Epidermal melanocyte (primary cell): ENCODE measurements at regions not wholly inside any gene's neighbourhood (a gene's known extent, or its start where the extent isn't known, plus 50 kb on each side); places are given as distances from the start of the nearest gene placed in this dataset.

Source experiments
- DNase-seq: peaks from one replicate; pipeline ENCODE4 v3.0.0; 2011; ENCODE audit warnings: low spot score; ENCODE audit not compliant: insufficient read length

DNA sequence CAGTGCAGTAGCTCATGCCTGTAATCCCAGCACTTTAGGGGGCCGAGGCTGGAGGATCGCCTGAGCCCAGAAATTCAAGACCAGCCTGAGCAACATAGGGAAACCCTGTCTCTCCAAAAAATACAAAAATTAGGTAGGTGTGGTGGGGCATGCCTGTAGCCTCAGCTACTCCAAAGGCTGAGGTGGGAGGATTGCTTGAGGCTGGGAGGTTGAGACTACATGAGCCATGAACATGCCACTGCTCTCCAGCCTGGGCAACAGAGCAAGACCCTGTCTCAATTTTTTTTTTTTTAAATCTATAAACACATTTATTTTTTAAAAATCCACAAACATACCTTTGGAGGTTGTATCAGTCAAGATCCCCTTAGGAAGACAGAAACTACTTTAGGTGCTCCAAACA lies 326.3 kb downstream of the EPHA4 start:
- no peak for DNase-seq

DNA sequence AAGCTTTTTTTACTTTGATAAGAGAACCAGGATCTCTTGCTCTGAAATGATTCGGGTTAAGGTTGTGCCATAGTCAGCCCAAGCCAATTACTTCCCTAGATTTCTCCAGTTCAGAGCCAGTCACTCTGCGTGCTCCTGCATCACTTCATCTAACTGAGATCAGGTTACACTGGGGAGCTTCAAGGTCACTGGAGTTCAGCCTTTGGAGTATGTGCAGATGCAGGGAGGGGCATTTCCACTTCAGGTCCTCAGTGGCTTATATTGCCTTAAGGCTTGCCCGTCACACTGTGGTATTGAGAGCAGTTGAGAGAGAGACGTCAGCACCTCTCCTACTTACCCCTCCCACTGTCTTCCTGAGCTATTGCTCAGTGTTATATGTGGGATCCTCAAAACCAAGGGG lies 317.8 kb downstream of the EPHA4 start:
- no peak for DNase-seq

GRCh38 chr2:221255862-221256261 lies 316.2 kb downstream of the EPHA4 start:
- no peak for DNase-seq

DNA sequence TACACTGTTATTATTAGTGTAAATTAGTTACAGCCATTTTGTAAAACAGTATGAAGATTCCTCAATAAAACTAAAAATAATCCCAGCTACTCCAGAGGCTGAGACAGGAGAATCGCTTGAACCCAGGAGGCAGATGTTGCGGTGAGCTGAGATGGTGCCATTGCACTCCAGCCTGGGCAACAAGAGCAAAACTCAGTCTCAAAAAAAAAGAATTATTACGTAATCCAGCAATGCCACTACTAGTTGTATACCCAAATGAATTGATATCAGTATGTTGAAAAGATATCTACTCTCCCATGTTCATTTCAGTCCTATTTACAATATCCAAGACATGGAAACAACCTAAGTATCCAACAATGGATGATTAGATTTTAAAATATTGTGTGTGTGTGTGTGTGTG lies 313.6 kb downstream of the EPHA4 start:
- DNase-seq, result no peak

- DNase-seq, result no peak
Observed at GRCh38 chr2:221262651-221263050, 309.5 kb downstream of the EPHA4 start.

DNA sequence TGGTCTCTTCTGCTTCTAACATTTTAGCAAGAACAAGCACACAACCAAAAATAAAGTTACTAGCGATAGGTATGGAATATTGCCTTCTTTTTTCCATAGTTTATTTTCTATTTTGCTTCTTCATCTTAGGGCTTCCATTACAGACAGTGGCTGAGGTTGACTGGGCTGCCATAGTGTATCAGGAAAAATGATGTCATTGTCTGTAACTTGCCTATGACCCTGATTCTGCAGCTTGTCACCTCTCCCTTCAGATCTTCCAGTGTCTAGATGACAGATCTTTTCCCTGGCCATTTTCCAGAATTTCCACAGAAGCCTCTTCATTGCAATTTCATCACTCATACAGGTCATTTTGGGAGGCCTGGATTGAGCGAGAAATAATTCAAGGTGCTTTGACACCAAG lies 308.5 kb downstream of the EPHA4 start:
- no peak for DNase-seq

DNA sequence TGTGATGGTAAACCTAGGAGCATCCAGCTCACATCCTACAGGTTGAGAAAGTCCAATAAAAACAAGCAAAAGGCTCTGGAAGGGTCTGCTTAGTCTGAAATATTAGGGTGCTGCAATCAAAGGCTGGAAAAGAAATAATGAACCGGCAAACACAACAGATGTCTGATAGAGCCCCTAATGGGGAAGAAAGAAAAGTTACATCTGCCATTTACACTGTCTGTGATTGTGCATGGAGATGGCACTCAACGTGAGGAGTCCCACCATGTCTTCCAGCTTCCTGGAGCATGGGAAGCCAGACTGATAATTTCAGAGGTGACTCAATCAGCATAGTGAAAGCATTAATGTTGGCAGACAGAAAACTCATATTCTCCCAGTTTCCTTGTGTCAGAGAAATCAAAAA lies 307.8 kb downstream of the EPHA4 start:
- no peak for DNase-seq

GRCh38 chr2:221267773-221268425 lies 304.2 kb downstream of the EPHA4 start:
- no peak for DNase-seq

- DNase-seq, result no peak
Observed at GRCh38 chr2:221268631-221269030, 303.5 kb downstream of the EPHA4 start.

- DNase-seq, result no peak
Observed at GRCh38 chr2:221270806-221271205, 301.3 kb downstream of the EPHA4 start.

DNA sequence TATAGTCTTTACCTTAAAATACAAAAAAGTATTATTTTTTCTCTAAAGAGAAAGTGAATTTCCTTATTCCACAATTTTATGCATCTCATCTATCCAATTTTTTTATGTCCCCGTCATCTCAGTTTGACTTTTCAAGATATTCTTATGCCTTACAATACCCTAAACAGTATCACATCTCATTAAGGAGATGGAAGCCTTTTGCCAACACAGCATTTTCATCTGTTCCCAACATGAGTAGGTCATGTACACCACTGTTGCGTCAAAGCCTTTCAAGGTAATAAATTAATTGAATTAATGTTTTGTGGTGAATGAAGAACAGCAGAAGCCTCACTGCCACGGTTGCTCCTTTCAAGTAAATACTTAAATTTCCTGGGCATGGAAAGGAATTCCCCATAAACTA lies 299.4 kb downstream of the EPHA4 start:
- DNase-seq, result no peak

DNA sequence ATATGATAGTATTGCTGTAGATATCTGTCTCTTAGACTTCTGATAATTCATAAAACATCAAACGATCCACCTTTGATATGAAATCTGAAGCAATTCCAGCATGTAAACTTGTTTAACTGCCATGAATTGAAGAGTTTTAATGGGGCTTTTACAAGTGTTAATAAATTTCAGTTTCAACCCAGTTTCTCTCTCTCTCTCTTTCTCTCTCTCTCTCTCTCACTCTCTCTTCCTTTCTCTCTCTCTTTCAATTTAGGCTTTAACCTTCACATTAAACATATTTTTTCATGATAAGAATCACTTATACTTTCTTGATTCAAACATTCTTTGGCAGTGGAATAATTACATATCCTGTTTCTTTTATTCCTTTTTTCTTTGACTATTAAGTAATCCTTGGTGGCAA lies 296.1 kb downstream of the EPHA4 start:
- DNase-seq, result no peak

DNA sequence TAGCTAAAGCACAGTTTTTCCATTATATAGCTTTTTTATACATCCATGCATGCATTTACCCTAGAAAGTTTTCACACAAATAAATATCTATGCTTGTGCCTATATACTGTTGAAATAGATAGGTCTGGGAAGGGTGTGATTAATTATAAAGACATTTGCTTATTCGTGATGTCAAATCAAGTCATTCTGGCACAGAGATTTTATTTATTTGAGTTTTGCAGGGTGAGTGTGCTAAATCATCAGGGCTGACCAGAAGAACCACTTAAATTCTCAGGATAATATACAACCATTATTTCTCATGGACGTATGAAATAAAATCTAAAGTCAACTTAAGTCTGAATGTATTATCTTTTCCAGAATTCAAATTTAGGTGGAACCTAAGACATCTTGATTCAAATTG lies 295.5 kb downstream of the EPHA4 start:
- DNase-seq, result no peak

GRCh38 chr2:221282386-221282785 lies 289.7 kb downstream of the EPHA4 start:
- no peak for DNase-seq

DNA sequence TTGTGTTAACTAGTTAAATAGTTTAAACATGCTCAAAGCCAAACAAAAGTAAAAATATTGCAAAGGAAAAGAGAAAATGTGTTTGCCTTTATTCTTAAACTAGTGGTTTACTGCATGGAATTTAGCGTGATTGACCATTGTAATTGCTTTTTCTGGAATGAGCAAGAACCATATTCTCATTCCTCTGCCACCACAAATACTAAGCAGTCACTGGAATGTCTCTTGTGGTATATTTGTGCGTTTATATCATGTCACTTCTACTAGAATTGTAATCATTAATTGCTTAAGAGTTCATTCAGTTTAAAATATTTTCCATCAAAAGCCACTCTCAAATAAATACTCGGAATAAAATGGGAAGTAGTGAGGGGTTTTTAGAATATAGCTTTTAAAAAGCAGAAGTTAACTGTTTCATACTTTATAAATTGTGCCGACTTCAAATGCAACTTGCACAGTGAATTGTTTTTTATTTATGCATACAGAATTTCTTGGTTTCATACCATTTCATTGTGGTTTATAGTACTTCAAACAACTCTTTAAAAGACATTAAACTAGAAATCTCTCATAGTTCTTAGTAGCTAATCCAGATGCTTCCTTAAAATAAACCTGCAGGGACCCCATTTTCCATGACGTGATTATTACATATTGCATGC lies 288.1 kb downstream of the EPHA4 start:
- DNase-seq, result no peak

GRCh38 chr2:221285148-221285547 lies 287.0 kb downstream of the EPHA4 start:
- no peak for DNase-seq

DNA sequence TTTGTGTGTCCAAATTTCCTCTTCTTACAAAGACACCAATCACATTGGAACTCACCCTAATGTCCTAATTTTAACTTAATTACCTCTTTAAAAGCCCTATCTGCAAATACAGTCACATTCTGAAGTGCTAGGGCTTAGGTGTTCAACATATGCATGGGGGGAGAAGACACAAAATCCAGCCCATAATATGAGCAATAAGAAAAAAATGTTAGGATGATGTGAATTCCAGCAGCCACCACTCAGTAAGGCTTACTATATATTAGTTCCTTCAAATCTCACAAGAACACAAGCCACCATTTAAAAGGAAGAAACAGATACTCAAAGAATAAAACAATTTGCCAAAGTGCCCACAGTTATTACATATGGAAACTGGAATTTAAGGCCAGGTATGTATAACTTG lies 285.7 kb downstream of the EPHA4 start:
- DNase-seq, result no peak

GRCh38 chr2:221289389-221289788 lies 282.7 kb downstream of the EPHA4 start:
- no peak for DNase-seq

DNA sequence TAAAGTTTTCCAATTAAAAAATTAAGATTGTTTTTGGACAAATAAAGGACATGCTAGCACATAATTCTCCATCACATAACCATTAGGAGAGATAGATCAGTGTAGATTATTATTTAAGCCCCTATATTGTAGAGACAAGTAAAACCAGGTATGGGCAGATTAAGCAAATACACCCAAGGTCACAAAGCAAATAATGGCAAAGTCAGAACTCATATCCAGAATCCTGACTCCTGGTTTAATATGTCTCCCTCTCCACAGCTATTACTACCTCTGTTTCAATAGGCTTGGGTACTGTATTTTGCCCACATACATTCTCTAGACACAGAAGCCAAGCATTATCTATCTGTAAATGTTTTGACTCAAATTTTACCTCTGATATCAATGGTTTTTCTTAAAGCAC lies 282.3 kb downstream of the EPHA4 start:
- no peak for DNase-seq

- DNase-seq, result no peak
Observed at GRCh38 chr2:221293949-221294742, 278.0 kb downstream of the EPHA4 start.

DNA sequence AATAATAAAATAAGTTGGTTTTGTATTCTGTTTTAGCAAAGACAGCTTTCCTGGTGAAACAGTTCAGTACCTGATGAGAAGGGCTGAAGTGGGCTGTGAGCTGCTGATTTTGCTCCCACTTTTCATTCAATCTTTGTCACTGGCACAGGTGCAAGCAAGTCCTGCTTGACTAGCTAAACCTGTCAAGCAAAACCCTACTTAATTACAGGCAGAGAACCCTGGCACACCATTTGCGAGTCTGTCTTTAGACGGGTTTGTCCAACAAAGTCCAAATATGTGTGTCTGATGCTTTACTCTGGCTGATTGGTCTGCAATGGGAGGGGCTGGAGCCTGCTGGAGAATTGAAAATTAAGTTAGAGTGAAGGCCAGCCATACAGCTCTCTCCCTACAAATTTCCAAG lies 267.2 kb downstream of the EPHA4 start:
- no peak for DNase-seq

DNA sequence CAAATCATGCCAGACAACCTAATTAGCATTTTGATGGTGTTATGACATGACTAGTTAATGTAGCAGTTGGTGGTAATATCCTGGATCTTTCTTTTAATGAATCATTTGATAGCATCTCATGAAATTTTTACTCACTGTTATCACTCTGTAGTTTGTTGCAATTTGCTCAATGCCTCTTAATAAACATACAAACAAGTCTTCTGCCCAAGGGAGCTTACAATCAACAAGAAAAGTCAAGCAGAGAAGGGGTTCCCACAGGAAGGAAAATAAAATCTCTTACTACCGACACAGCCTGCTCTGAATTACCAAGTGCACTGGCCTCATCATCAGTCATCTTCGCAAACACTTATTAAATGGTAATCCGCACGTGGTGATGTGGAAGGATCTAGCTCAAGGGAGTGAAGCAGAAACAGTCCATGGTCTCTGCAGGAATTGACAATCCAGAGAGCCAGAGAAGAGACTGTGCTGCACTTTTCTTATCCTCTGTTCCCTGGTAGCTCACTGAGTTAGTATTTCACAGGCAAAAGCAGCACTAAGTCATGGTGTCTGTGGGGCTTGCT lies 263.5 kb downstream of the EPHA4 start:
- no peak for DNase-seq
